Activated naive CD4-positive, alpha-beta T cell treated with Interleukin-2 at 50 U/mL for 16 hours (primary cell): ENCODE measurements at regions not wholly inside any gene's neighbourhood (a gene's known extent, or its start where the extent isn't known, plus 50 kb on each side); places are given as distances from the start of the nearest gene placed in this dataset.

Source experiments
- DNase-seq: peaks from one replicate; pipeline ENCODE4 v3.0.0-alpha.2; 2020

DNA sequence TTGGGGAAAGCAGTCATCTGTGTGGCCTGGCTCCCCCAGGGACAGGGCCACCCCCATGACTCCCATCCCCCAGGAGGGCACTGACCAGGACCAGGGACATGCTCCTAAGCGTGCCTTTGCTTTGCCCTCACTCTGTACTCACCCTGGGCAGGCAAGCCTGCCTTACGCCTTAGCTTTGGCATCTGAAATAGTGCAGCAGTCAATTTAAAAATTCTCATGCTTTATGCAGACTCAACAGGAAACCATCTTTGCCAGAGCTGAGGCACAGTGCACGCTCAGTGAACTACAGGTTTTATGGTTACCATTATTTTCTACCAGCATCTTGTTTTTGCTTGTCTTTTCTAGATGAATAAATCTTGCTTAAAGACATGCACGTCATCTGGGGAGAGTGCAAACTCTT, 323.5 kb downstream of the IRX2 start:
- no peak for DNase-seq

DNA sequence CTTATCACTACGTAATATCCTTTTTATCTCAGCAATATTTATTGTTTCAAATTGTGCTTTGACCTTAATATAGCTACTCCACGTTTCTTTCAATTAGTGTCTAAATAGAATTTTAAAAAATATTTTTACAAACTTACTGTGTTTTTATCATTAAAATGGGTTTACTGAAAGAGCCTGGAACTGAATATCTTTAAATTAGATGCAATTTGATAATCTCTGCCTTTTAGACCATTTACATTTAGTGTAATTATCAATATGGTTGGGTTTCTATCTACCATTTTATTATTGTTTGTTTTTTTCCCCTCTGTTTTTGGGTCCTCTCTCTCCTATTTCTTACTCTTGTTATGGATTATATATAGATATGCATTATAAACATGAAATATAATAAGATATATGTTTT, 327.8 kb downstream of the IRX2 start:
- no peak for DNase-seq

DNA sequence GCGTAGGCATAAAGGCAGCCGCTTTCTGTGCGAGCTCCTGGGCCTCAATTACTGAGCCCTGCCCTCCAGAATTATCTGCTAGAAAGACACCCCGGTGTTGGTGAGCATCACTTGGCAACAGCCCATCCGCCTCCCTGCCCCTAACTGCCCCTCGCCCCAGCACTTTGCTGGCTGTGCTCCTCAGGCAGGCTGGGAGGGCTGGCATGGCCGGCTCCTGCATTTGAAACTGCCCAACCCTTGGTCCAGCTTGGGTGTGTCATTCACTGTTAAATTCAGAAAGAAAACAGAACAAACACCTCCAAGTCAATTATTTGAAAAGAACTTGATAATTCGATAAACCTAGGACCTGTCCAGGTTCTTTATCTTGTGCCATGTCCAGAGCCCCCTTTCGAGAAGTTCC, 334.2 kb downstream of the IRX2 start:
- DNase-seq: no peak

DNA sequence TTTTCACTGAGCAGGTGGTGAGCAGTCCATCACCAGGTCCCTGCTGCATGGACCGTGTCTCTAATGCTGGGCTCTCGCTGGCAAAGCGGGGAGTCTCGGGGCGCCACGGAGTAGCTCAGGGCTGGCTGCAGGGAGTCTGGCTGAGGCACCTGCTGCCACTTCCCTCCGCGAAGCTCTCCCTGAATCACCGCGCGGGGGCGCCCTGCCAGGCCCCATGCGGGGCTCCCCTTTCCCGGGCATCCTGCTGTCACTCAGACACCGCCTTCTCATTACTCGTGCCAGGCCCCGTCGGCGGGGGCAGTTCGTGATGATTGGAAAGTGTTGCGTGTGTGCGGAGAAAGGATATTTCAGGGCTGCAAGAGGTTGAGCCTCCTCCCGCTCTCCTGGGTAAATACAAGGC, 335.8 kb downstream of the IRX2 start:
- DNase-seq: no peak

DNA sequence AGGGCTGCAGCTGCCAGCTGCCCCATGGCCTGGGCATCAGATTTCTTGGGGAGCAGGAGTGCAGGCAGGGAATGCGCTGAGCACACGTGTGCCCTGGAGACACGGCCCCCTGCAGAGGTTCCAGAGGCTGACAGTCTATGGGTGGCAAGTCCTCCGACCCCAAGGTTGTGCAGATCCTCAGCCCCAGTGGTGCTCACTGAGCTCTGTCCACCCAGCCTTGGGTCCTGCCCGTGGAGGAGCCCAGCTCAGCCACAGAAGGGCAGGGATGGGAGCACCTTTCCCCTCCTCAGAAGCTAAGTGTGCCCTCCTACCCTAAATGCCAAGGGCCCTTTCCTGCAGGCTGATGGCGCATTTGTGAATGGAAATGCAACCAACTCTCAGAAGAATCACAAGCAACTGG, 341.0 kb downstream of the IRX2 start:
- DNase-seq: no peak

DNA sequence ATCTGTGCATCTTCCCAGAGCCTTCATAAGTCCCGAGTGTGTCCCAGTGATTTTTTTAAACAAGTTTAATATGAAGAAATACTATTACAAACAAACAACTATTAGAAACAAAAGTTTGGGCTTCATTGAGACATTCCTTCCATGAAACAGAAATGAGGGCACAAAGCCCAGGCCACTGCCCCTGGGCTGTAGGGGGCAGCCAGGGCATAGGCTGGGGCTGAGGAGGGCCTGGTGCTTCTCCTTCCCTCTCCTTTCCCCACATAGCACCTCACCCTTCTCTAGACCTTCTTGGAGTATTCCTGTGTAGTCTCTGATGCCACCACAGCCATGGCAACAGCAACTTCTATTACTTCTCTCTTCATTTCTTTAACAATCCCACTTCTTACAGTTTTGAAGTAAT, 348.2 kb downstream of the IRX2 start:
- no peak for DNase-seq

DNA sequence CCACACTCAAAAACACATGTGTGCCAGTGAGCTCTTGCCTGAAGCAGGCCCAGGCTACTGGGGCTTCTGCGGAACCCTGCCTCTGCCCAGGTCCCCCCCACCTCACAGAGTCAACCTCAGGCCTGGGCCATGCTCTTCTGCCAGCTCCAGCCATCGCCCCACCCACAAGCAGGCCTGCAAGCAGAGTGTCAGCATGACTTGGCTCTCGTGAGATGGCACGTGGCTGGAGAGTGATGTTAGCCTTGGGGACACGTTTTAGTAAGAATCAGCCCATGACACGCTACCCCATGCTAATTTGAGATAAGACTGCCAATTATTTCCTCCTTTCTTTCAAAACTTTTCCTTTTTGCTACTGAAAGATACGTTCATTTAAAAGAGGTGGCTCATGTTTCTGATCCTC, 351.7 kb downstream of the IRX2 start:
- DNase-seq: no peak

DNA sequence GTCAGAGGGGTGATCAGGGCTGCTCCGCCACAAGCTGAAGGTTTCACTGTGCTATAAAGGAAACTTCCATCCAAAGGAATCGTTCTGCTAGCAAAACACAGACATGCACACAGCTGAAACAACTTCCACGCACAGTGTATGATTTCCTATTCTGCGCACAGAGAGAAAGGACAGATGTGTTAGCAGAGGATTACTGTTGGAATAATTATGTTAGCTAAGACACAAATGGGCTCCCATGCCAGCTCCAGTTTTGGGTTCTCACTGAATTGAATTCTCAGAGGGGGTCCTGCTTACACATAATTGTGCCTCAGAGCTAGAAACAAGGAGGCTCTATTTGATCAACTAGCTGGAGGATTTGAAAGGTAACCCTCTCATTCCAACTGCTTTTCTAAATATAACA, 352.4 kb downstream of the IRX2 start:
- no peak for DNase-seq

DNA sequence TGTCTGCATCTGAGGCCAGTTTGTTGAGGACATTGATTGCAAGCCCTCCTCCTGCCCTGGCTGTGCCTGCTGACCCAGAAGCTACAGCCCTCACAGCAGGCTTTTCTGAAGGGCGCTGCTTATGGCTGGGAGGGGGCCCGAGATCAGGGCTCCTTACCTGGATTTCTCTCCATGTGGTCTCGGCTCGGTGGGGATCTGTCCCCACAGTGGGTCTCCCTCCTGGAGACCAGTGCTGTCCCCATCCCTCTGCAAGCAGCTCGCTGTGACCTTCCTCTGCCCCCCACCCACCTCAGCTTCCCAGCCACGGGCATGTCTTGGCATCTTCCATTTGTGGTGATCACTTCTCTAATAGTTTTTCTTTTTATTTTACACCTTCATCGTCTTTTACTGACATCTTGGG, 357.9 kb downstream of the IRX2 start:
- DNase-seq: no peak

DNA sequence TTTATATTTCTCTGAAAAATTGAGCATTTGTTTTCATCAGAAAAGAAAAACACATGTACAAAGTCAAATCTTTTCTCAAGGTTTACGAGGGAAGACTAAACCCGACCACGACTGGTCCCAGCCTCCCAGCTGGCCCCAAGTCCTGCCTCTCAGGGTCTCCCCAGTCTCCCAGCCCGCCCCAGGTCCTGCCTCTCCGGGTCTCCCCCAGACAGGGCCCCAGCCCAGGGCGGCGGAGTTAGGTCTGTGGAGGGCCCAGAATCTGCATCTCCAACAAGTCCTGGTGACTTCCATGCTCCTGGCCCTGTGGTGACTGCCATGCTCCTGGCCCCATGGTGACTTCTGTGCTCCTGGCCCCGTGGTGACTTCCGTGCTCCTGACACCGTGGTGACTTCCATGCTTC, 359.9 kb downstream of the IRX2 start:
- no peak for DNase-seq

DNA sequence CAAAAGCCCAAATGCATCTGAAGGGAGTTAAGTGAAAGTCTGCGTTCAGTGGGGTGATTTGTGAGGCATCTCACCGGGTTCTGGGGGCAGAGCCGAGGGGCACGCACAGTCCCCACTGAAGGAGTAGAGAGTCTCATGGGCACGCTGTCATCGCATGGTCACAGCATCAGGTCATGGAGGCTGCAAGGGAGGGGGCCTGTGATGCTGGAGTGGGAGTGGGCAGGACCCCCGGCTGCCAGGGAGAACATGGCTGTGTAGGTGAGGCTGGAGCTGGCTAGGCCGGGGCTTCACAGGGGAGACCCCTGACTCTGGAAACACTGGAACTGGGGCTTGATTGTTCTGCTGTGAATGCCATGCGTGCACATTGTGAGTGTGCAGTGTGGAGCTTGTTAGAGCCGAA, 360.5 kb downstream of the IRX2 start:
- no peak for DNase-seq

DNA sequence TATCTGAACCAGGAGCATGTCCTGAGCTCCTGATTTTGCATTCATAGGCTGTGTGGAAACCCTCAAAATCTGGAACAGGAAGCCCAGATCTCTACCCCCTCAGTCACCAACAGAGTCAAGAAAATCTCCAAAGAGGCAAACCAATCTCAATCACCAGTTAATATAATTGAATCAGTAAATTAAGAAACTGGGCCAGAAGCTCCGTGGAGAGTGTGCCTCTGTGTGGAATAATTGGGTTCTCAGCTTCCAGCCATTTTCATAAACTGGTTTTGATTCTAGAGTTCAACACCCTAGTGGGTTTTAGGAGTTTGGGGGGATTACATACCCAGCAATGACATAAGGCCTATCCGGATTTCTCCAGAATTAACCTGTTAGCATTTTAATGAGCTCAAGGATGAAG, 362.9 kb downstream of the IRX2 start:
- no peak for DNase-seq

DNA sequence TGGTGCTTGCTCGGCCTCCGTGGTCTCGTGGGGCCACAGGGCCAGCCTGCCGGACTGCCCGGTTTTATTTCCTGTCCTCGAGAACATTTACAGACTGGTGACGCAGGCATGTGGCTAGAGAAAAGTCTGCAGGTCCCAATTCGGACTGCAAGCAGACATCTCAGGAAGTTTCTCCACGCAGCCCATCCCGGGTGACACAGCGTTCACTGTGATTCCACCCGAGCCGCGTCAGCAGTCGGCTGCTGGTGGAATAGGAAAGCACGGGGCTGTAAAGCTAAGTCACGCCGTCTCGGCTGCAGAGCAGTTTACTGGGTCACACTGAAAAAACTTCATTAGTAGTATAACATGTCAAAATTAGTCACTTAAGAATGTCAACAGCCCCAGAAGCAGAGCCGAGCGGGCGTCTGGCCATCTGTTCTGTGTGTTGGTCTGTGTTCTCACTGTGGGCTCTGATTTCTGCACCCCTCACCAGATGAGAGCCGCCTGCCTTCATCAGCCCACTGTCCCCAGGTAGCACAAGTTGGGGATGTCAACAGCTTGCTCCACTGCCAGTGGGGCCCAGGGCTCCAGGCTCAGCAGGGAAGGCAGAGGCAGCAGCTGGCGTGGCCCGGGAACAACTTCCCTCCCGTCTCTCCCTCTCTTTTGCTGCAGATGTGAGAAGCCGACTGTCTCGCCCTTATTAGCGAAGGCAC, 363.7 kb downstream of the IRX2 start:
- DNase-seq: no peak

DNA sequence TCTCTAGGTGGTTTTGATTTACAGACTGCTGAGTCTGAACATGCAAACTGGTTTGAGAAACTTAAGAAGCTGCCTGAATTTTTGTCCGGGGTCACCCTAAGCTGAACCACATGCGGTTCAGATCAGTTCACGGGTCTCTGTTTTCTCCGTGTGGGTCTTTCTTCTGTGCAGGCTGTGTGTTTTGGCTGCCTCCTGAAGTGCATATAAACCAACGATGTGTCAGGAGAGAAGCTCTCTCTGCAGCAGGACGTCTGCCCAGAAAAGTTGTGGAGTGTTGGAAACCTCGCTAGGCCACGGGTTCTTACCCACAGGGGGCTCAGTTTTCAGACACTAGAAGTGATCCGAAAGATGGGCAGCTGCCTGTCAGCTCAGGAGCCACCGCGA, 364.2 kb downstream of the IRX2 start:
- no peak for DNase-seq

DNA sequence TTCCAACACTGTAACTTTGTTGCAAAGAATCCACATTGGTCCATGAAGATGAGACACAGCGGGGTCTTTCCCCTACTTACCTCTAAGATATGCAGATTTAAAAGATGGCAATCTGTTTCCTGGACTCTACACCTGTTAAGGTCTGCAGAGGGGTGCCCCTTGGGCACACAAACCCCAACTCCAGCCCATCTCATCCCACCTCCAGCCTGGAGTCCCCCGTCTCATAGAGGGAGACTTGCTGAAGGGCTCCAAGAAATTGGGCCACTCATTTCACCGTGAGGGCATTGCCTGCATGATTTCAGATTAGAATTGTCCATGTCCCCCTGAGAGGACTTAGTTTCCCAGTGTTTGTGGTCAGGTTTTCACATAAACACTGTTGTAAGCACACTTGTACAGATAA, 365.7 kb downstream of the IRX2 start:
- DNase-seq: no peak

DNA sequence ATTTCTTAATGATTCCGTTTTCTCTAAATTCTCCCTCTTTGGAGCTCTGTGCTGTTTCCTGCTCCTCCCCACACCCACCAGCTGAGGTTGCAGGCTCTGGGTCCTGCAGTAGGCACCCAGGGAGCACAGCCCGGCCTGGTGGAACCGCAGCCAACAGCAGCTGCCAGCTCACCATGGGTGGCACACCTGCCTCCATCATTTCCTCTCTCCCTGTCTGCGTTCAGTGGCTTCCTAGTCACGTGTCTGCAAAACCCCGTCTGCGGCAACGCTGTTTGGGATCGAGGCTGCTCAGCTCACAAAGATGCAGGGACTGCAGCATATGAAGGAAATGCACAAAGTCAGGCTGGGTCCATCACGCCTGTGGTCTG, 367.8 kb downstream of the IRX2 start:
- DNase-seq: no peak

DNA sequence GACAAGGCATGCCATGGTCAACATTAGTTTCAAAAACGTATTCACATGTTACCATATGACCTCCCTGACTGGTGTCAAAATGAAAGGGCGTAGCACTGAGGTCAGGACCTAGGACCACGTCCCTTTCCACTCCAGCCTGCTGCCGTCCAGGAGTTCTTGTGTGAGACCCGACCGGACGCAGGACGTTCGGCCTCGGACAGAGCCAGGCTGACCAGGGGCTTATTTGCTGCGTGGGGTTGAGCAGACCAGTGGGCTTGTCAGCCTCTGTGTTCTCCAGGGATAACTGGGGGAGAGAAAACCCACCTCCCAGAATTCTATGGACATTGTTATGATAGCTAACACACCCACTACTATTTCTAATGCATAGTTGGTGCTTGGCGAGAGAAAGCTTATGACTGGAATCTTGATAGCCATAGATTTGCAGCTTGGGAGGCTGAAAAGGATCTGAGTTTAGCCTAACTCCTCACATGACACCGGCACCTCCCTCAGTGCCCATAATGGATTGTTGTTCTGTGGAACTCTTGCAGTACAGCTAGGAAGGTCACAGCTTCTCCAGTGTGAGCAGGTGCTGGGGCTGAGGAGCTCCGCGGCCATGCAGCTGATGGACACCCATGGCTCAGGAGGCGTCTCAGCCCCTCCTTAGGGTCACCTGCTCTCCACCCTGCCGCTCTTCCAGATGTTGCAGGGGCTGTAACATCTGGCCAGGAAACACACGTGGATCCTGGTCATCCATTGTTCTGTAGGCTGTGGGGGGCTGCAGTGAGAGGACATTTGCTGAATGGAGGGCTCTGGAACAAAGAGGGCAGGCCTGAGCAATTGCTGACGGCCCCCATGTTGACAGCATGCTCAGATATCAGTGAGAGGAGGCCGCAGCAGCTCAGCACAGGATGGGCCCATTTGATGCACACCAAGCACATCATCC, 368.4 kb downstream of the IRX2 start:
- DNase-seq: no peak

DNA sequence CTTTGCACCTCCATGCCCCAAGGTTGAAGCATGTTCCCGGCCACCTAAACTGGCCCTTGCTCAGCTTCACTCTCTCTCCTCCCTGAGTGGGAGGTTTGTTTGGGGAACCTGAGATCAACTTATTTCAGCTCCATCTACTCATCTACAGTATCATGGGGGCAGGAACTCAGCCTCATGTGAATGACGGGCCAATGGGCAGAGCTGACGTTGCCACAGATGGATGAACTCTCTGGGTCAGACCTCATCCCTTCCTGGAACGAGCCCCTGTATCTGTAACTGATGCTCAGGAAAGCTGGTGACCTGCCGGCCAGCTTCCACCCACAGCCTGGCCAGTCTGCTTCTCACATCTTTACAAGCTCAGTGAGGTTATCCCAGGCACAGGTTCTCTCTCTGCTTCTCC, 369.6 kb downstream of the IRX2 start:
- DNase-seq: no peak

DNA sequence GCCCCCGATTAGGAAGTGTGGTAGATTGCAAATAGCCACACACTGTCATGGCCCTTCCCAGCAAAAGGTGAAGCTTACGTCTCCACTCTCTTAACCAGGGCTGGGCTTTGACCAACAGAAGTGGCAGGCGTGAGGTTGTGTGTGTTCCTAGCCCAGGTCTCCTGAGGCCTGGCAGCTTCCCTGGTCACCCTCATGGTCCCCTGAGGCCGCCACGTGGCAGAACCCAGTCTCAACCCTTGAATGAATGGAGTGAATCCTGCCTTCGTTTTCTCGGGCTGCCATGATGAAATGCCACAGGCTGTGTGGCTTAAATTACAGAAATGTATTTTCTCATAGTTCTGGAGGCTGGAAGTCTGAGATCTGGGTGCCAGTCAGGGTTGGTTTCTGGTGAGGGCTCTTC, 370.4 kb downstream of the IRX2 start:
- no peak for DNase-seq

DNA sequence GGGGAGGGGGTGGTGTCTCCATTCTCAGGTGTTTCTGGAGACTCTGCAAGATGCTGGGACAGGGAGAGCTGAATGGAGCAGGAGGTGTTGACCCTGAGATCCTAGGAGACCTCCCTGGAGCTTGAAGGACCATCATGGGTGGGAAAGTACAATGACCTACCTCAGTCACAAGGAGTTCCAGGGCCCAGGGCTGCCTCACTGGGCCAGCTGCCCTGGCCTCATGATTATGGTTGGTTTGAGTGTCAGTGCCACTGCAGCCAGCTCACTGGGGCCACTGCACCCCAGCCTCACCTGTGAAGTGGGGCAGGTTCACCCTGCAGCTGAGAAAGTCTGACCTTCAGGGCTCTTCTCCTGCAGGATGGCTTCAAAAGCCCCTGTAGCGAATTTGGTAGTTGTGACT, 372.5 kb downstream of the IRX2 start:
- DNase-seq: no peak

DNA sequence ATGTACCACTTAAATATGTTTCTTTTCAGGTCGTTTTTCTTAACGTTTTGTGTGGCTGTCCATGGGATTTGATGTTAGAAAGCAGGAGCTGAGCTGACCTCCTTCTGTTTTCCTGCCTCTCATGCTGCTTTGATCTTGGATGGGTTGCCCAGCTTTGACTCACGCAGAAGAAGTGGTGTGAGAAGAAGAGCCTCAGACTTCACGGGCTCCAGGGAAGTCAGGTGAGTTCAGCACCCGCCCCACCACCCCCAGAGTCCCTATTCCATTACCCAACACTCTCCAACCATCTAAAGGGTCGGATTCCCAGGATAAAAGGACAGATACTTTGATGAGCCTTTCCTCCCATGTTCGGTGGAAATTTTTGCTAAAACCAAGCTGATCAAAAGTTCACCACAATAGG, 373.4 kb downstream of the IRX2 start:
- no peak for DNase-seq

DNA sequence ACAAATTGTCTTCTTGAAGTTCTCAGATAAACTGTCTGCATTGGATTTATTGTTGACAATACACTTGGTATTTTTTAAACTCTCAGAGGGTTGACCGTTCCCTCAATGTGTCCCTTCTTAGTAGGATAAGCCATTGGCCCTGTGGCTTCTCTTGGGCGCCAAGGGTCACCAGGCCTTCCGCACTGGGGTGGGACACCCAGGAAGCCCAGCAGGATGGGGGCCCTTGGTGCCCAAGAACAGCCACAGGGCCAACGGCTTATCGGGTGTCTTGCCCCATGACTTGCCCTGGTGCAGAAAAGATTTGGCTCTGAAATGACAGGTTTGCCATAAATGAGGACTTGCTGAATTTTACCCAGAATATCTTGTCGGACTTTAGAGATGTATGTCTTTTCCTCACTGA, 375.0 kb downstream of the IRX2 start:
- no peak for DNase-seq

DNA sequence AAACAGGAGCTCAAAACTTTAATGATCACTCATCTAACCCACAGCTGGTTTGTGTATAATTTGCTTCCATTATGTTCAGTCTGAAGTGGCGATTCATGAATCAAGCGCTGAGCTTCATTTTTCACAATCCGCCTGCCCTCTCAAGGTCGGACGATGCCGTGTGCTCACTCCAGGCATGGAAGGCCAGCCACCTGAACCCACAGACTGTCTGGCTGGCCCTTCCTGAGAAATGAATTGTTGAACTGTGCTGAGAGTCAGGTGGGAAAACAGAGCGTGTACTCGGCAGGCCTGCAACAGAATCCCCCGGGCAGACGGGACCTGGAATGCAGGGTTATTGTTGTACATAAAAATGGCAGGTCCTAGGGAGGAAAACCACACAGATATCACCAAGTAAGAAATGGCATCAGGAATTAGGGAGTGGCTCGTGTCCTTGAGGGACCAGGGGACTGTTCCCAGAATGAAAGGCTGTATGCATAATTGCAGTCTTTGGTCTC, 375.7 kb downstream of the IRX2 start:
- DNase-seq: no peak

DNA sequence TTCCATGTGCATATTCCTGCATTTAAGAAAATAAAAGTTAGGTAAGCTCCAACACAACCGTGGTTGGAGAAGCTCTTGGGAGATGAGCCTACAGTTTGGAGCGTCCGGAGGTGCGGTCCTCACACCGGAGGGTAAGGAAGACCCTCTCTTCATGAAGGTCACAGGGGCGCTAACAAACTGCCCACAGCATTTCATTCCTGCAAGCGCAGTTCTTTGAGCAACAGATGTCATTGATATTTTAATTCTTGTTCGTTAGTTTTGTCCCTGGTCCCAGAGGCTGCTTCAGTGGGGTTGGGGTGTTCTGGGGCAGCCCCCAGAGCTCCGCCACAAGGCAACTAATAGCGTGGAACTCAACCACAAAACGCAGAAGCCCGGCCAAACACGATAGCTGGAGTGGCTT, 376.2 kb downstream of the IRX2 start:
- no peak for DNase-seq

DNA sequence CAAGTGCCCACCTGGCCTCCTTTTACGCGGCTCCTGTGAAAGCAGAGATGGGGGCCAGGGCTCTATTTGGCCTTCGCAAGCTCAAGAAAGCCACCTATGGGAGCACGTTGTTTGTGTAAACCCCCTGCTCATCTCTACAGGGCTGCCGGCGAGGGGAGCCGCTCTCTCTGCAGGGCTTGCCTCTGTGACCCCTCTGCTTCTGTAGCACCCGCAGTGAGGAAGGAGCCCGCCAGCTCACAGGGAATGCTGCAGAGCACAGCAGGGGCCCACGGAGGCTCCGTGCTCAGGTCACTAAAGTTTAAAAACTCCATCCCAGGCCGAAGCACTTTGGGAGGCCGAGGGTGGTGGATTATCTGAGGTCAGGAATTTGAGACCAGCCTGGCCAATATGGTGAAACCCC, 376.8 kb downstream of the IRX2 start:
- no peak for DNase-seq
